ENCODE measurements at regions not wholly inside any gene's neighbourhood (a gene's known extent, or its start where the extent isn't known, plus 50 kb on each side); places are given as distances from the start of the nearest gene placed in this dataset.

DNA sequence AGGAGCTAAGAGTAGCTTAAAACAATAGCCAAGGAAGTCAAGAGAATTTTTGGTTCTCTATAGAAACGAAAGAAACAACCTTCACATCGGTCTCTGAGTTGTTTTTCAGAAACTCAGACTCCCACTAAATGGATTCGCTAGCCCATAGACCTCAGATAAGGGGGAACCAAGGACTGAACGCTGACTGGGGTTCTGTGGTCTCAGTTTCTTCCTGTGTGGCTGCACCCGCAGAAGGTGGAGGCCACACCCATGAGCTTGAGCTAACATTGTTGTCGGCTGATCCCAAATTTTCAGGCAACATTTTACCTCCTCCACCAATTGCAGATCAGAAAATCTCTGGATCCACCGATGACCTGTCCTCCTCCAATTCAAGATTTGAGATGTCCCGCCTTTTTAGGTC is 456.1 kb downstream of the AJAP1 start:
- TF ChIP-seq, protein P1, sequence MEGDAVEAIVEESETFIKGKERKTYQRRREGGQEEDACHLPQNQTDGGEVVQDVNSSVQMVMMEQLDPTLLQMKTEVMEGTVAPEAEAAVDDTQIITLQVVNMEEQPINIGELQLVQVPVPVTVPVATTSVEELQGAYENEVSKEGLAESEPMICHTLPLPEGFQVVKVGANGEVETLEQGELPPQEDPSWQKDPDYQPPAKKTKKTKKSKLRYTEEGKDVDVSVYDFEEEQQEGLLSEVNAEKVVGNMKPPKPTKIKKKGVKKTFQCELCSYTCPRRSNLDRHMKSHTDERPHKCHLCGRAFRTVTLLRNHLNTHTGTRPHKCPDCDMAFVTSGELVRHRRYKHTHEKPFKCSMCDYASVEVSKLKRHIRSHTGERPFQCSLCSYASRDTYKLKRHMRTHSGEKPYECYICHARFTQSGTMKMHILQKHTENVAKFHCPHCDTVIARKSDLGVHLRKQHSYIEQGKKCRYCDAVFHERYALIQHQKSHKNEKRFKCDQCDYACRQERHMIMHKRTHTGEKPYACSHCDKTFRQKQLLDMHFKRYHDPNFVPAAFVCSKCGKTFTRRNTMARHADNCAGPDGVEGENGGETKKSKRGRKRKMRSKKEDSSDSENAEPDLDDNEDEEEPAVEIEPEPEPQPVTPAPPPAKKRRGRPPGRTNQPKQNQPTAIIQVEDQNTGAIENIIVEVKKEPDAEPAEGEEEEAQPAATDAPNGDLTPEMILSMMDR (IDR thresholded peaks at IDR 0.05) = no peak

DNA sequence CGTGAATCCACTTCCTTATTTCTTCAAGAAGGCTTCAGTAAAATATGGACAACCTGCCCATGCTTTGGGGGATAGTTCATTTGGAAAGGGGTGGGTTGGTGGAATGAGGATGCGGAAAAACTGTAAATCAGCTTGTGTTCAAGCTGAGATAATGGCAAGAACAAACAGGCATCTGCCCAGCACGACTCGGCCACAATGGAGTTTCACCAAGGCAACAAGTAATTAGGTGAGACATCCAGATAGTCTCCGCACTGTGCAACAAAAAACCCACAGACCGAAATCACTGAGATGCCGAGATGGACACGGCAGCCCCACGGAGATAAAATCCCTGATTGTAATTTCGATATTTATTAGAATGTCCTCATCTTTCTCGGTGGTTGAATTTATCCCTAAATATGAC is 455.2 kb downstream of the AJAP1 start:
- H3K4me1 ChIP-seq = no peaks in the 10 kb centered on the region
- no peak for DNase-seq
- no peaks in the 10 kb centered on the region for H3K9me3 ChIP-seq
- 72 to 76% methylated on average over 11 of the region's 11 CpGs for WGBS, 2 donors
- no peak for ATAC-seq
- intact Hi-C loops (cut with DNase I) = no loop called here
- TF ChIP-seq, protein P1 (IDR thresholded peaks at IDR 0.05) = no peak
- H3K27me3 ChIP-seq = peaks cover 0 to 39% (median 5%) of the 10 kb centered on the region in 7 donors
- no peaks in the 10 kb centered on the region for H3K36me3 ChIP-seq
- H3K4me3 ChIP-seq = no peak overlapping the region
- no peak overlapping the region for H3K27ac ChIP-seq

More for the DNA sequence above, 456.1 kb downstream of the AJAP1 start:
- no peaks in the 10 kb centered on the region for H3K9me3 ChIP-seq
- peaks cover 0 to 39% (median 5%) of the 10 kb centered on the region in 7 donors for H3K27me3 ChIP-seq
- no peaks in the 10 kb centered on the region for H3K4me1 ChIP-seq
- DNase-seq = no peak
- no peak overlapping the region for H3K4me3 ChIP-seq
- 80% methylated on average over 8 of the region's 8 CpGs for WGBS, 2 donors
- intact Hi-C loops (cut with DNase I) = no loop called here
- no peak overlapping the region for H3K27ac ChIP-seq
- no peak for ATAC-seq
- no peaks in the 10 kb centered on the region for H3K36me3 ChIP-seq

DNA sequence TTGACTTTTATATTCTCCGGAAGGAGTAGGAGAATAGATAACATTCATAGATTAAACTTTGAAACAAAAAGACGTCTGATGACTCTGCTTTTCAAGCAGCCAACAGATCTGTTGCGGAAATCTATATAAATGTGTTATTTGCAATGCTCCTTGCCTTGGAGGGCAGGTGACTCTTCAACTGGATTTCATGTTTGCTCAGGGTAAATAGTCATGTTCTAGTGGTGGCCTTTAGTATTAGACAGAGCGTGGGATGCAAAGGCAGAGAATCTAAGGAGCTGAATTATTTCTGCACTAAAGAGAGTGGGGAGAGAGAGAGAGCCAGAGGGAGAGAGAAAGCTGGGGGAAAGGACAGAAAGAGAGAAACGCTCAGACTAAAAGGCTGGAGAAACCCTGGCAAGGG is 454.3 kb downstream of the AJAP1 start:
- Histone ChIP-seq H3K4me3 (no peak overlapping the region), H3K27me3 (peaks cover 0 to 39% (median 5%) of the 10 kb centered on the region in 7 donors), H3K27ac (no peak overlapping the region), H3K36me3 (no peaks in the 10 kb centered on the region), H3K9me3 (no peaks in the 10 kb centered on the region), H3K4me1 (no peaks in the 10 kb centered on the region)
- WGBS, 2 donors = 72% methylated on average over 5 of the region's 5 CpGs
- ATAC-seq (no peak), DNase-seq (no peak)
- TF ChIP-seq, protein P1 (IDR thresholded peaks at IDR 0.05) = no peak
- intact Hi-C loops (cut with DNase I) = no loop called here

DNA sequence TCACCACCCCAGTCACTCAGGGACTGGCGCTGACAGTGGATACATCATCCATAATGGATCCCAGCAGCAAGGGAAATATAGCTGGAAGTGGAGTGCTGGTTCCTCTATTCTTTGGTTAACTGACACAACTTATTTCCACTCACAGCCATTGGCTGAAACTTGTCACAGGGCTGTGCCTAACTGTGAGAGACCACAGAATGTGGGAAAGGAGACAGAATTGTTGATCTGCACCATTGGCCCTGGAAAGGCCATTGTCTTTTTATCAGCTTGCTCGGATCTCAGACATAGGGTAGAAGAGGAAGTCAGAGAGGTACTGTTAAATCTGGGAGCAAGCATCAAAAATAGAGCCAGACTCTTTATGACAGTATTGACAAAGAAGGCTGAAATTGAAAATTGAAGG is 451.3 kb downstream of the AJAP1 start:
- Histone ChIP-seq H3K4me3 (no peak overlapping the region), H3K4me1 (no peaks in the 10 kb centered on the region), H3K36me3 (no peaks in the 10 kb centered on the region), H3K9me3 (peaks cover 0 to 9% (median 0%) of the 10 kb centered on the region in 11 donors), H3K27ac (no peak overlapping the region), H3K27me3 (peaks cover 0 to 37% (median 5%) of the 10 kb centered on the region in 7 donors)
- ATAC-seq (no peak), DNase-seq (no peak)
- WGBS, 2 donors = 52 to 69% methylated on average over 2 of the region's 2 CpGs
- intact Hi-C loops (cut with DNase I) = no loop called here
- TF ChIP-seq, protein P1 (IDR thresholded peaks at IDR 0.05) = no peak

Measured in heart right ventricle (tissue), 16 donors.